ENCODE measurements at regions not wholly inside any gene's neighbourhood (a gene's known extent, or its start where the extent isn't known, plus 50 kb on each side); places are given as distances from the start of the nearest gene placed in this dataset.

DNA sequence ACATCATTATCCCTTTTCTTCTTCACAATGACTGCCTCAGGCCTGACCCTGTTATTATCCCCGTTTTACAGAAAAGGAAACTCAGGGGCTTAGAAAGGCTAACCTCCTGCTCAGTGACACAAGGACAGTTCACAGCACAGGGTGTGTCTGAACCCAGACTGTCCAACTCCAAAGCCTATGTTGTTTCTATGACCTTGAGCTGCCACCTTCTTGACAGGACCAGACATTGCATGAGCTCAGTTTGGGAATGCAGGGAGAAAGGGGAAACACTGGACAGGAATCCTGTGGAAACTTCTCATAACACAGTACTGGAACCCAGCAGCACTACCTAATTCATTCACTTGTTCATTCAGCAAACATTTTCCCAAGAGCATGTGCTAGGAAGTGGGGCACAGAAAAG, 472.8 kb downstream of the CDK5RAP2 start:
- no peak overlapping the region for H3K9ac ChIP-seq (ENCODE audit: low read length)
- no peaks in the 10 kb centered on the region for H4K20me1 ChIP-seq (ENCODE audit: insufficient read depth, low read length)
- H3K4me1 ChIP-seq (ENCODE audit: low read length) = no peaks in the 10 kb centered on the region
- no peak overlapping the region for H3K27ac ChIP-seq (ENCODE audit: low read length)
- no peak overlapping the region for H3K4me3 ChIP-seq (ENCODE audit: low read length)
- TF ChIP-seq EZH2phosphoT487 (IDR thresholded peaks at IDR 0.05; ENCODE audit: low read depth) (no peak), CTCF (IDR thresholded peaks at IDR 0.05; ENCODE audit: low read depth, low read length) (no peak)
- H3K4me2 ChIP-seq (ENCODE audit: low read length) = no peak overlapping the region
- no peaks in the 10 kb centered on the region for H3K36me3 ChIP-seq (replicated peaks; ENCODE audit: low read depth, low read length)
- H3K27me3 ChIP-seq (ENCODE audit: low read depth, low read length) = peaks cover 34% of the 10 kb centered on the region
- H2AFZ ChIP-seq (ENCODE audit: low read depth, low read length) = no peak overlapping the region
- no peaks in the 10 kb centered on the region for H3K9me3 ChIP-seq (ENCODE audit: insufficient read depth, low read length)
- H3K79me2 ChIP-seq (ENCODE audit: low read length) = no peaks in the 10 kb centered on the region

- Histone ChIP-seq H3K9me3 (ENCODE audit: insufficient read depth, low read length) (no peaks in the 10 kb centered on the region), H3K36me3 (replicated peaks; ENCODE audit: low read depth, low read length) (no peaks in the 10 kb centered on the region), H3K27me3 (ENCODE audit: low read depth, low read length) (peaks cover 41% of the 10 kb centered on the region), H3K4me1 (ENCODE audit: low read length) (no peaks in the 10 kb centered on the region), H2AFZ (ENCODE audit: low read depth, low read length) (no peak overlapping the region), H4K20me1 (ENCODE audit: insufficient read depth, low read length) (no peaks in the 10 kb centered on the region), H3K27ac (ENCODE audit: low read length) (no peak overlapping the region), H3K4me3 (ENCODE audit: low read length) (no peak overlapping the region), H3K9ac (ENCODE audit: low read length) (no peak overlapping the region), H3K4me2 (ENCODE audit: low read length) (no peak overlapping the region), H3K79me2 (ENCODE audit: low read length) (no peaks in the 10 kb centered on the region)
- no peak for TF ChIP-seq CTCF (IDR thresholded peaks at IDR 0.05; ENCODE audit: low read depth, low read length)
- TF ChIP-seq EZH2phosphoT487 (IDR thresholded peaks at IDR 0.05; ENCODE audit: low read depth) = no peak
Observed at GRCh38 chr9:120104771-120105170, 475.2 kb downstream of the CDK5RAP2 start.

DNA sequence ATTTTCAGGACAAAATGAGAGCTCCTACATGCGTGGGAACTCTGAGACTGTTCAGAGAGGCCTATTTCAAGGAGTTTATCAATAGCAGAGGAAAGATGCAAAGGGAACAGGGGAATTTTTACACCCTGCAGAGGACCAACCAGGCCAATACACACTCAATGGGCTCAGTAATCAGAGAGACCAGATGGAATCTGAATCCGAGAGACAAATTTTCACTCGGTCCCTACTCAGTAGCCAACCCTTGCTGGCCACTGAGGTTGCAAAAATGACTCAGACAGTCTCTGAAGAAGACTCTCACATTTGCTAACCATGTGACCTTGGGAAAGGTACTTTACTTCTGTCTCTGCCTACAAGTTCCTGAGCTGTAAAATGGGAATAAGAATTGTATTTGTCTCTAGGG, 479.4 kb downstream of the CDK5RAP2 start:
- Histone ChIP-seq H3K36me3 (replicated peaks; ENCODE audit: low read depth, low read length) (no peaks in the 10 kb centered on the region), H3K27me3 (ENCODE audit: low read depth, low read length) (peaks cover 27% of the 10 kb centered on the region), H3K27ac (ENCODE audit: low read length) (no peak overlapping the region), H3K9me3 (ENCODE audit: insufficient read depth, low read length) (no peaks in the 10 kb centered on the region), H4K20me1 (ENCODE audit: insufficient read depth, low read length) (no peaks in the 10 kb centered on the region), H3K4me1 (ENCODE audit: low read length) (no peaks in the 10 kb centered on the region), H2AFZ (ENCODE audit: low read depth, low read length) (no peak overlapping the region), H3K4me2 (ENCODE audit: low read length) (no peak overlapping the region), H3K9ac (ENCODE audit: low read length) (no peak overlapping the region), H3K79me2 (ENCODE audit: low read length) (no peaks in the 10 kb centered on the region), H3K4me3 (ENCODE audit: low read length) (no peak overlapping the region)
- TF ChIP-seq CTCF (IDR thresholded peaks at IDR 0.05; ENCODE audit: low read depth, low read length) (no peak), EZH2phosphoT487 (IDR thresholded peaks at IDR 0.05; ENCODE audit: low read depth) (no peak)

DNA sequence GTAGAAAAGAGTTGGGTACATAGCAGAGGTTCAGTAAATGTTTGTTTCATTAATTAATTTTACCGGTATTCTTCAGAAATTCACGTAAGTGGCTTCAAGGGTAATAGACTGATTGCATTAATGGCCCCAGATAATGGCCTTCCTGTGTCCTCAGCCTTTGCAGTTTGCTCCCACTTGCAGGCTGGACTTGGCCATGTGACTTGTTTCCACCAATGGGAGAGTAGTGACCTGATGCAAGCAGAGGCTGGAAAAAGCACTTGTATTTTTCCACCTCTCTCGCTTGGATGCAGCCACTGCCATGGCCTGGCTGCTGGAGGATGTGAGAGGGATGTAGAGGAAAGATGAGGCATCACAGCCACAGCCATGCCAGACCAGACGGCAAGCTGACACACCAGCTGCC, 480.9 kb downstream of the CDK5RAP2 start:
- Histone ChIP-seq H4K20me1 (ENCODE audit: insufficient read depth, low read length) (no peaks in the 10 kb centered on the region), H2AFZ (ENCODE audit: low read depth, low read length) (no peak overlapping the region), H3K27ac (ENCODE audit: low read length) (no peak overlapping the region), H3K4me3 (ENCODE audit: low read length) (no peak overlapping the region), H3K9me3 (ENCODE audit: insufficient read depth, low read length) (no peaks in the 10 kb centered on the region), H3K4me1 (ENCODE audit: low read length) (no peaks in the 10 kb centered on the region), H3K4me2 (ENCODE audit: low read length) (no peak overlapping the region), H3K27me3 (ENCODE audit: low read depth, low read length) (peaks cover 18% of the 10 kb centered on the region), H3K79me2 (ENCODE audit: low read length) (no peaks in the 10 kb centered on the region), H3K9ac (ENCODE audit: low read length) (no peak overlapping the region), H3K36me3 (replicated peaks; ENCODE audit: low read depth, low read length) (no peaks in the 10 kb centered on the region)
- no peak for TF ChIP-seq CTCF (IDR thresholded peaks at IDR 0.05; ENCODE audit: low read depth, low read length)

Measured in OCI-LY3 (cell line).